Upper lobe of left lung (tissue), 6 donors: ENCODE measurements at regions not wholly inside any gene's neighbourhood (a gene's known extent, or its start where the extent isn't known, plus 50 kb on each side); places are given as distances from the start of the nearest gene placed in this dataset.
"Not testable (repeated sequence)": the region's sequence is repeated elsewhere in the genome, so short reads cannot be mapped to it uniquely, and the experiment has no call there.

ENCODE experiments used
- ATAC-seq, 2 donors: fragments of 200-7000 bp; cut with Tn5 transposase; one replicate each; pipeline ENCODE4 v1.9.1; 2022; ENCODE audit warnings: mild to moderate bottlenecking in 2 of 2, moderate library complexity in 2 of 2; ENCODE audit not compliant: low FRiP score in 2 of 2
- DNase-seq, 2 donors: peaks; one replicate each; pipeline ENCODE4 v3.0.0-alpha.2; 2019 to 2020
- H3K27ac ChIP-seq, 4 donors: fragments of 200-600 bp; sonication (generic); one replicate each; pipeline ENCODE4 v1.5.1; 2016 to 2019
- H3K27me3 ChIP-seq, 4 donors: fragments of 200-600 bp; sonication (generic); one replicate each; pipeline ENCODE4 v1.5.1; 2017 to 2019
- H3K36me3 ChIP-seq, 4 donors: fragments of 200-600 bp; sonication (generic); one replicate each; pipeline ENCODE4 v1.5.1; 2016 to 2019
- H3K4me1 ChIP-seq, 4 donors: fragments of 200-600 bp; sonication (generic); one replicate each; pipeline ENCODE4 v1.5.1; 2018 to 2019
- H3K4me3 ChIP-seq, 4 donors: fragments of 200-600 bp; sonication (generic); one replicate each; pipeline ENCODE4 v1.5.1; 2017 to 2019; ENCODE audit warnings: mild to moderate bottlenecking in 2 of 4, moderate library complexity in 1 of 4
- H3K9me3 ChIP-seq, 4 donors: fragments of 200-600 bp; sonication (generic); one replicate each; pipeline ENCODE4 v1.5.1; 2018 to 2019
- CTCF ChIP-seq, 6 experiments: fragments of 450-650 bp in 4 of 6; fragments of 200-600 bp in 2 of 6; sonication (generic) in 2 of 6; IDR thresholded peaks; one replicate each; pipeline ENCODE4 v1.5.1; 2016 to 2019; ENCODE audit warnings: antibody characterized with exemption in 6 of 6
- EP300 ChIP-seq, 4 donors: sonication (generic); formaldehyde crosslinking; IDR thresholded peaks; one replicate each; pipeline ENCODE4 v1.5.1; 2017; ENCODE audit warnings: antibody characterized with exemption in 4 of 4, control low read depth in 2 of 4
- POLR2A ChIP-seq, 4 donors: fragments of 450-650 bp; IDR thresholded peaks; one replicate each; pipeline ENCODE4 v1.5.1; 2016 to 2017; ENCODE audit warnings: antibody characterized with exemption in 4 of 4, mild to moderate bottlenecking in 2 of 4
- POLR2AphosphoS5 ChIP-seq, 2 donors: sonication (generic); formaldehyde crosslinking; IDR thresholded peaks; one replicate each; pipeline ENCODE4 v1.5.1; 2017; ENCODE audit warnings: antibody characterized with exemption in 2 of 2
- WGBS, 2 donors: methylation state at CpG; one replicate each; pipeline ENCODE4 v1.1.5; 2017 to 2018; 5-methylcytosine and 5-hydroxymethylcytosine counted together
- donor health status: DM: no; HTN: no; CAD: no; lungs with moderate emphysema.
- donor health status: DM: no; HTN: yes; CAD: no; lungs with severe emphysema.

GRCh38 chr18:61637319-61637718 lies 255.5 kb downstream of the RNF152 start:
- ATAC-seq = no peak
- no peak overlapping the region for H3K27ac ChIP-seq
- H3K27me3 ChIP-seq = no peaks in the 10 kb centered on the region
- H3K4me3 ChIP-seq = no peak overlapping the region
- no peaks in the 10 kb centered on the region for H3K36me3 ChIP-seq
- peak in 1 of 2 donors; percentile 56 for DNase-seq
- no peak for TF ChIP-seq CTCF (IDR thresholded peaks at IDR 0.05)
- 84 to 86% methylated on average over 8 of the region's 8 CpGs for WGBS, 2 donors
- no peaks in the 10 kb centered on the region for H3K9me3 ChIP-seq
- peaks cover 10 to 16% (median 14%) of the 10 kb centered on the region in 4 donors for H3K4me1 ChIP-seq

- peak; percentile 57 to 62 for ATAC-seq
- no peak overlapping the region for H3K4me3 ChIP-seq
Measured at GRCh38 chr18:61635901-61636528, 256.8 kb downstream of the RNF152 start.

GRCh38 chr18:61628085-61628484 lies 264.7 kb downstream of the RNF152 start:
- no peak overlapping the region for H3K27ac ChIP-seq
- DNase-seq = no peak
- no peaks in the 10 kb centered on the region for H3K27me3 ChIP-seq
- ATAC-seq = no peak
- no peaks in the 10 kb centered on the region for H3K9me3 ChIP-seq
- H3K4me3 ChIP-seq = no peak overlapping the region
- WGBS, 2 donors = 31 to 32% methylated on average over 3 of the region's 3 CpGs
- TF ChIP-seq POLR2A (IDR thresholded peaks at IDR 0.05) (no peak), POLR2AphosphoS5 (IDR thresholded peaks at IDR 0.05) (no peak), CTCF (IDR thresholded peaks at IDR 0.05) (no peak), EP300 (IDR thresholded peaks at IDR 0.05) (no peak)
- no peaks in the 10 kb centered on the region for H3K4me1 ChIP-seq
- H3K36me3 ChIP-seq = no peaks in the 10 kb centered on the region

More at GRCh38 chr18:61635901-61636528, 256.8 kb downstream of the RNF152 start:
- H3K36me3 ChIP-seq = no peaks in the 10 kb centered on the region
- DNase-seq = peak in 1 of 2 donors; percentile 67
- WGBS, 2 donors = 17 to 34% methylated on average over 7 of the region's 7 CpGs
- H3K27me3 ChIP-seq = no peaks in the 10 kb centered on the region
- peak overlapping the region in 3 of 4 donors; percentile 14 to 47 (median 30) for H3K27ac ChIP-seq
- no peaks in the 10 kb centered on the region for H3K9me3 ChIP-seq
- H3K4me1 ChIP-seq = peaks cover 10 to 16% (median 14%) of the 10 kb centered on the region in 4 donors
- peak; percentile 48 to 75 (median 63) for TF ChIP-seq CTCF (IDR thresholded peaks at IDR 0.05)
- TF ChIP-seq EP300 (IDR thresholded peaks at IDR 0.05) = no peak

GRCh38 chr18:61624631-61625030 lies 268.2 kb downstream of the RNF152 start:
- not testable (repeated sequence) for H3K27ac ChIP-seq, H3K27me3 ChIP-seq, ATAC-seq, DNase-seq, H3K4me3 ChIP-seq, H3K4me1 ChIP-seq, H3K9me3 ChIP-seq, H3K36me3 ChIP-seq
- WGBS, 2 donors = 79 to 87% methylated on average over 3 of the region's 3 CpGs

- no peak for TF ChIP-seq POLR2A (IDR thresholded peaks at IDR 0.05)
- no peak for TF ChIP-seq CTCF (IDR thresholded peaks at IDR 0.05)
- TF ChIP-seq POLR2AphosphoS5 (IDR thresholded peaks at IDR 0.05) = no peak
- TF ChIP-seq EP300 (IDR thresholded peaks at IDR 0.05) = no peak
- Histone ChIP-seq H3K9me3 (no peaks in the 10 kb centered on the region), H3K4me3 (no peak overlapping the region), H3K36me3 (no peaks in the 10 kb centered on the region), H3K27ac (no peak overlapping the region), H3K27me3 (no peaks in the 10 kb centered on the region), H3K4me1 (no peaks in the 10 kb centered on the region)
- 70 to 80% methylated on average over 1 of the region's 1 CpG for WGBS, 2 donors
- DNase-seq (no peak), ATAC-seq (no peak)
Measured at GRCh38 chr18:61619783-61620182, 273.0 kb downstream of the RNF152 start.
